H1 (cell line): ENCODE measurements at regions not wholly inside any gene's neighbourhood (a gene's known extent, or its start where the extent isn't known, plus 50 kb on each side); places are given as distances from the start of the nearest gene placed in this dataset.

Experiments
- CTCF ChIP-seq, 3 experiments: IDR thresholded peaks; 1 replicate in 2 of 3; 2 replicates in 1 of 3; pipeline versions ENCODE4 v1.5.1 to v1.6.1; 2011; ENCODE audit warnings: low read length in 3 of 3, mild to moderate bottlenecking in 3 of 3, inconsistent platforms in 2 of 3, low read depth in 1 of 3, moderate library complexity in 1 of 3; ENCODE audit not compliant: insufficient read depth in 1 of 3; ENCODE audit errors: control extremely low read depth in 1 of 3
- POLR2AphosphoS5 ChIP-seq: IDR thresholded peaks from 2 replicates; pipeline ENCODE4 v1.6.1; 2011; ENCODE audit warnings: low read depth, low read length

DNA sequence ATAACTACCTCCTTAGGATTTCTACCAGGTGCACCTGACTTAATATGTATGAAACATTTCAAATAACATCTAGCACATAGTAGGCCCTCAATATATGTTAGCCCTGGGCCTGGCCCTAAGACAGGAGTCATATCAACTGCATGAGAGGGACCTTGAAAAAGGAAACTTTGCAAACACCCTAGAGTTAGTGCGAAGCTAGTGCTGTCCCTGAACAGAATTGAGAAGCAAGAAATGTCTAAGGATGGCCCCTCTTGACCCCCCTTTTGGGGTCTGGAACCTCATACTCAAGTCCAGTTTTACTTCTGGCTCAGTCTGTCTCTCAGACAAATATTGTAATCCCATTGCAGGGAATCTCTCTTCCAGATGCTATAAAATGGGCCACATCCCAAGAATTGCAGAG, 80.5 kb downstream of the CBLN1 start:
- no peak for TF ChIP-seq POLR2AphosphoS5
- TF ChIP-seq CTCF (IDR thresholded peaks at IDR 0.05; ENCODE audit: control extremely low read depth in 1 of 3, insufficient read depth in 1 of 3, low read depth in 1 of 3, low read length in 3 of 3), result no peak
